ENCODE measurements at regions not wholly inside any gene's neighbourhood (a gene's known extent, or its start where the extent isn't known, plus 50 kb on each side); places are given as distances from the start of the nearest gene placed in this dataset.
"Not testable (repeated sequence)": the region's sequence is repeated elsewhere in the genome, so short reads cannot be mapped to it uniquely, and the experiment has no call there.

- no peak for DNase-seq
- H3K36me3 ChIP-seq: no peaks in the 10 kb centered on the region
- H3K4me1 ChIP-seq: no peaks in the 10 kb centered on the region
- TF ChIP-seq, protein P1, sequence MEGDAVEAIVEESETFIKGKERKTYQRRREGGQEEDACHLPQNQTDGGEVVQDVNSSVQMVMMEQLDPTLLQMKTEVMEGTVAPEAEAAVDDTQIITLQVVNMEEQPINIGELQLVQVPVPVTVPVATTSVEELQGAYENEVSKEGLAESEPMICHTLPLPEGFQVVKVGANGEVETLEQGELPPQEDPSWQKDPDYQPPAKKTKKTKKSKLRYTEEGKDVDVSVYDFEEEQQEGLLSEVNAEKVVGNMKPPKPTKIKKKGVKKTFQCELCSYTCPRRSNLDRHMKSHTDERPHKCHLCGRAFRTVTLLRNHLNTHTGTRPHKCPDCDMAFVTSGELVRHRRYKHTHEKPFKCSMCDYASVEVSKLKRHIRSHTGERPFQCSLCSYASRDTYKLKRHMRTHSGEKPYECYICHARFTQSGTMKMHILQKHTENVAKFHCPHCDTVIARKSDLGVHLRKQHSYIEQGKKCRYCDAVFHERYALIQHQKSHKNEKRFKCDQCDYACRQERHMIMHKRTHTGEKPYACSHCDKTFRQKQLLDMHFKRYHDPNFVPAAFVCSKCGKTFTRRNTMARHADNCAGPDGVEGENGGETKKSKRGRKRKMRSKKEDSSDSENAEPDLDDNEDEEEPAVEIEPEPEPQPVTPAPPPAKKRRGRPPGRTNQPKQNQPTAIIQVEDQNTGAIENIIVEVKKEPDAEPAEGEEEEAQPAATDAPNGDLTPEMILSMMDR (IDR thresholded peaks at IDR 0.05; ENCODE audit: borderline replicate concordance): no peak
- no peak overlapping the region for H3K4me3 ChIP-seq
- H3K27ac ChIP-seq (replicated peaks): no peak overlapping the region
- no peaks in the 10 kb centered on the region for H3K9me3 ChIP-seq (replicated peaks)
- intact Hi-C loops (cut with micrococcal nuclease): no loop called here
- no peaks in the 10 kb centered on the region for H3K27me3 ChIP-seq (ENCODE audit: low read depth)
Measured at GRCh38 chr11:37320921-37321320, 722.9 kb upstream of the RAG2 start.

DNA sequence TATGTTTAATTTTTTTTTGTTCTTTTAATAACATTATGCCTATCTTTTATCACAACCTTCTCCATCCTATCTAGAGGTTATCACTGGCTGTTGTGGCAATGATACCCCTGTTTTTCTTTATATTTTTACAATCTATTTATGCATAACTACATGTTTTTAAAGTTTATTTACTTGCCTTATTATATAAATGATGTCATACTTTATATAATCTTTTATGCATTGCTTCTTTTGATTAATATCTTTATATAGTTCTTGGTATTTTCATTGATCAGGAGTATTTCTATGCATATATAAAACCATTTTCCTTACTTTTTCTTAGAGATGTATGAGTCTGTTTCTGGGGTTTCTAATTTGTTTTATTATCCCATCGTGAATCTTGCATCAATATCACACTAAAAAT, 719.8 kb upstream of the RAG2 start:
- H3K4me1 ChIP-seq: no peaks in the 10 kb centered on the region

DNA sequence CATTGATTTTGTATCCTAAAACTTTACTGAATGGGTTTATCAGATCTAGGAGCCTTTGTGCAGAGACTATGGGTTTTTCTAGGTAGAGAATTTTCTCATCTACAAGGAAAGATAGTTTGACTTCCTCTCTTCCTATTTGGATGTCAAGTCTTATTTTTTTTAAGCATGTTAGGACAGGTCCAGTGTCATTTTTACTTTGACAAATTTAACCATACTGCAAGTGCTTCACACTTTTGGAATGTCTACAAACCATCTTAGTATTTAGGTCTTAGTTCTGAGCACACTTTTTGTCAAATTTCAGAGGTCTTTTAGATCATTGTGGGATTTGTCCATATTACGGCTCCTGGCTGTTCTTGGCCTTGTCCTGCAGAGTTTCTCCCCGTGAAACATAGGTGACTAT, 715.2 kb upstream of the RAG2 start:
- Histone ChIP-seq H3K36me3 (no peaks in the 10 kb centered on the region), H3K9me3 (replicated peaks) (peaks cover 34% of the 10 kb centered on the region), H3K4me3 (no peak overlapping the region), H3K27ac (replicated peaks) (no peak overlapping the region), H3K4me1 (no peaks in the 10 kb centered on the region), H3K27me3 (ENCODE audit: low read depth) (no peaks in the 10 kb centered on the region)
- TF ChIP-seq, protein P1 (IDR thresholded peaks at IDR 0.05; ENCODE audit: borderline replicate concordance): no peak
- no peak for DNase-seq
- intact Hi-C loops (cut with micrococcal nuclease): no loop called here

More for the DNA sequence above, 719.8 kb upstream of the RAG2 start:
- no peaks in the 10 kb centered on the region for H3K27me3 ChIP-seq (ENCODE audit: low read depth)
- H3K27ac ChIP-seq (replicated peaks): no peak overlapping the region
- TF ChIP-seq, protein P1 (IDR thresholded peaks at IDR 0.05; ENCODE audit: borderline replicate concordance): no peak
- no peak for DNase-seq
- H3K4me3 ChIP-seq: no peak overlapping the region
- no peaks in the 10 kb centered on the region for H3K9me3 ChIP-seq (replicated peaks)
- H3K36me3 ChIP-seq: no peaks in the 10 kb centered on the region
- intact Hi-C loops (cut with micrococcal nuclease): no loop called here

GRCh38 chr11:37306563-37306962, 708.5 kb upstream of the RAG2 start:
- Histone ChIP-seq H3K36me3 (no peaks in the 10 kb centered on the region), H3K9me3 (replicated peaks) (peaks cover 75% of the 10 kb centered on the region), H3K4me1 (no peaks in the 10 kb centered on the region), H3K27me3 (ENCODE audit: low read depth) (no peaks in the 10 kb centered on the region), H3K4me3 (no peak overlapping the region), H3K27ac (replicated peaks) (no peak overlapping the region)
- DNase-seq: no peak
- intact Hi-C loops (cut with micrococcal nuclease): no loop called here
- TF ChIP-seq, protein P1 (IDR thresholded peaks at IDR 0.05; ENCODE audit: borderline replicate concordance): no peak

DNA sequence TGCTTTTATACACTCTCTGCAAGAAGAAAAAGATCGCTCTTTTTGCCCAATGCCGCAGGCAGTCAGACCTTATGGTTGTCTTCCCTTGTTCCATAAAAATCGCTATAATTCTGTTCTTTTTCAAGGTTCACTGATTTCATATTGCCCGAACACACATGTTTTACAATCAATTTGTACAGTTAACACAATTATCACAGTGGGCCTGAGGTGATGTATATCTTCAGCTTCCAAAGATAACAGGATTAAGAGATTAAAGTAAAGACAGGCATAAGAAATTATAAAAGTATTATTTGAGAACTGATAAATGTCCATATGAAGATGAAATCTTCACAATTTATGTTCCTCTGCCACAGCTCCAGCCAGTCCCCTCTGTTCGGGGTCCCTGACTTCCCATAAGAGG, 703.4 kb upstream of the RAG2 start:
- H3K27ac ChIP-seq (replicated peaks); H3K4me1 ChIP-seq; H3K4me3 ChIP-seq; H3K27me3 ChIP-seq (ENCODE audit: low read depth); H3K36me3 ChIP-seq; intact Hi-C loops (cut with micrococcal nuclease); DNase-seq: not testable (repeated sequence)
- peaks cover 60% of the 10 kb centered on the region for H3K9me3 ChIP-seq (replicated peaks)

- H3K27me3 ChIP-seq (ENCODE audit: low read depth): no peaks in the 10 kb centered on the region
- TF ChIP-seq, protein P1 (IDR thresholded peaks at IDR 0.05; ENCODE audit: borderline replicate concordance): no peak
- H3K36me3 ChIP-seq: no peaks in the 10 kb centered on the region
- H3K9me3 ChIP-seq (replicated peaks): peaks cover 61% of the 10 kb centered on the region
- no peak for DNase-seq
- no peak overlapping the region for H3K4me3 ChIP-seq
- H3K4me1 ChIP-seq: no peaks in the 10 kb centered on the region
- no peak overlapping the region for H3K27ac ChIP-seq (replicated peaks)
- intact Hi-C loops (cut with micrococcal nuclease): no loop called here
Measured at GRCh38 chr11:37298173-37298572, 700.1 kb upstream of the RAG2 start.

Measured in left ventricle myocardium inferior (tissue), 1 donor.